IMR-90 (cell line): ENCODE measurements at regions not wholly inside any gene's neighbourhood (a gene's known extent, or its start where the extent isn't known, plus 50 kb on each side); places are given as distances from the start of the nearest gene placed in this dataset.

Source experiments
- ATAC-seq: fragments of 200-7000 bp; cut with Tn5 transposase; 2 replicates; pipeline ENCODE4 v1.9.1; 2020; ENCODE audit warnings: low read depth, mild to moderate bottlenecking, moderate library complexity
- BruUV-seq: library from RNA; stranded (reverse); fragments of 400-500 nt; replicated peaks from 2 replicates; lab custom pipeline; 2021; lab: Mats Ljungman, UMichigan
- CTCF ChIA-PET: fragments of 300-600 bp; formaldehyde crosslinking; extraction: SDS; loops from one replicate; lab custom pipeline; 2021; ENCODE audit warnings: antibody characterized with exemption; lab: Yijun Ruan, JAX
- POLR2A ChIA-PET: fragments of 300-600 bp; sonication (Branson Sonifier 250); formaldehyde crosslinking; loops from one replicate; lab custom pipeline; 2022; ENCODE audit warnings: antibody characterized with exemption; ENCODE audit not compliant: unreplicated experiment; lab: Charles Lee
- DNase-seq: peaks from one replicate; pipeline ENCODE4 v3.0.0; 2013
- H2AFZ ChIP-seq: replicated peaks from 2 replicates; pipeline ENCODE3; 2013; ENCODE audit warnings: low read length, mild to moderate bottlenecking; ENCODE audit not compliant: poor library complexity
- H2AK5ac ChIP-seq: 2 replicates; pipeline ENCODE4 v1.6.1; 2013; ENCODE audit warnings: low read depth, low read length, inconsistent platforms
- H2AK9ac ChIP-seq: replicated peaks from 2 replicates; pipeline ENCODE3; 2013; ENCODE audit warnings: mild to moderate bottlenecking, low read depth, low read length, moderate library complexity; ENCODE audit not compliant: poor library complexity
- H2BK120ac ChIP-seq: 2 replicates; pipeline ENCODE4 v1.6.1; 2013; ENCODE audit warnings: low read depth, low read length, inconsistent platforms
- H2BK15ac ChIP-seq: 3 replicates; pipeline ENCODE4 v1.6.1; 2013; ENCODE audit warnings: low read depth, low read length, inconsistent platforms
- H2BK20ac ChIP-seq: 2 replicates; pipeline ENCODE4 v1.6.1; 2013; ENCODE audit warnings: low read depth, mild to moderate bottlenecking, inconsistent platforms, low read length, moderate library complexity
- H2BK5ac ChIP-seq: 2 replicates; pipeline ENCODE4 v1.6.1; 2013; ENCODE audit warnings: mild to moderate bottlenecking, low read depth, low read length, inconsistent platforms; ENCODE audit not compliant: poor library complexity, severe bottlenecking
- H3K14ac ChIP-seq: replicated peaks from 2 replicates; pipeline ENCODE4 v1.6.1; 2013; ENCODE audit warnings: low read depth, low read length, inconsistent platforms
- H3K18ac ChIP-seq: 2 replicates; pipeline ENCODE4 v1.6.1; 2013; ENCODE audit warnings: low read depth, low read length, control low read depth
- H3K23ac ChIP-seq: 2 replicates; pipeline ENCODE4 v1.6.1; 2013; ENCODE audit warnings: low read depth, low read length, inconsistent platforms
- H3K27ac ChIP-seq: 2 replicates; pipeline ENCODE4 v1.5.1; 2013; ENCODE audit warnings: mild to moderate bottlenecking, control low read depth, low read length; ENCODE audit not compliant: insufficient read depth
- H3K27me3 ChIP-seq: 2 replicates; pipeline ENCODE4 v1.6.1; 2013; ENCODE audit warnings: low read length; ENCODE audit not compliant: control insufficient read depth, insufficient read depth
- H3K36me3 ChIP-seq: 2 replicates; pipeline ENCODE4 v1.6.1; 2013; ENCODE audit warnings: low read length, mixed read lengths; ENCODE audit not compliant: control insufficient read depth, insufficient read depth
- H3K4ac ChIP-seq: 2 replicates; pipeline ENCODE4 v1.6.1; 2013; ENCODE audit warnings: low read depth, low read length, inconsistent platforms
- H3K4me1 ChIP-seq: 2 replicates; pipeline ENCODE4 v1.6.1; 2013; ENCODE audit warnings: low read length, mixed read lengths; ENCODE audit not compliant: control insufficient read depth, insufficient read depth
- H3K4me2 ChIP-seq: 2 replicates; pipeline ENCODE4 v1.6.1; 2013; ENCODE audit warnings: low read depth, mild to moderate bottlenecking, control low read depth, low read length, moderate library complexity
- H3K4me3 ChIP-seq: 2 replicates; pipeline ENCODE4 v1.5.1; 2013; ENCODE audit warnings: low read depth, mild to moderate bottlenecking, control low read depth, low read length, moderate library complexity; ENCODE audit not compliant: insufficient read depth
- H3K56ac ChIP-seq: 2 replicates; pipeline ENCODE4 v1.6.1; 2013; ENCODE audit warnings: low read length, inconsistent platforms; ENCODE audit not compliant: insufficient read depth; ENCODE audit errors: extremely low read depth
- H3K79me1 ChIP-seq, 2 experiments: 2 replicates each; pipeline ENCODE4 v1.6.1; 2013; ENCODE audit warnings: low read length in 2 of 2, inconsistent platforms in 1 of 2, low read depth in 1 of 2
- H3K9ac ChIP-seq: 2 replicates; pipeline ENCODE4 v1.6.1; 2013; ENCODE audit warnings: low read depth, low read length, control low read depth
- H3K9me1 ChIP-seq: 2 replicates; pipeline ENCODE4 v1.6.1; 2013; ENCODE audit warnings: low read length, inconsistent platforms; ENCODE audit not compliant: insufficient read depth
- H3K9me3 ChIP-seq: 2 replicates; pipeline ENCODE4 v1.6.1; 2013; ENCODE audit warnings: low read length; ENCODE audit not compliant: control insufficient read depth, insufficient read depth
- H4K20me1 ChIP-seq: 2 replicates; pipeline ENCODE4 v1.6.1; 2013; ENCODE audit warnings: low read length, inconsistent platforms; ENCODE audit not compliant: insufficient read depth
- H4K5ac ChIP-seq: 2 replicates; pipeline ENCODE4 v1.6.1; 2013; ENCODE audit warnings: mild to moderate bottlenecking, low read depth, low read length, control low read depth
- H4K8ac ChIP-seq, 2 experiments: 2 replicates each; pipeline ENCODE4 v1.6.1; 2013; ENCODE audit warnings: low read depth in 2 of 2, low read length in 2 of 2, control low read depth in 1 of 2, inconsistent platforms in 1 of 2
- H4K91ac ChIP-seq: 2 replicates; pipeline ENCODE4 v1.6.1; 2013; ENCODE audit warnings: low read depth, low read length, inconsistent platforms; ENCODE audit not compliant: insufficient read depth
- BHLHE40 ChIP-seq: fragments of 150-350 bp; IDR thresholded peaks from 2 replicates; pipeline ENCODE4 v1.6.1; 2016; ENCODE audit warnings: mild to moderate bottlenecking, low read depth, low read length
- CEBPB ChIP-seq: IDR thresholded peaks from 2 replicates; pipeline ENCODE4 v1.6.1; 2012; ENCODE audit warnings: low read depth, low read length, improper control_type of control experiment
- CHD1 ChIP-seq: IDR thresholded peaks from 2 replicates; pipeline ENCODE4 v1.6.1; 2012; ENCODE audit warnings: low read depth, low read length, improper control_type of control experiment
- FOS ChIP-seq: fragments of 150-350 bp; IDR thresholded peaks from 2 replicates; pipeline ENCODE4 v1.6.1; 2016; ENCODE audit warnings: low read depth, low read length
- MAZ ChIP-seq: IDR thresholded peaks from 2 replicates; pipeline ENCODE4 v1.6.1; 2012; ENCODE audit warnings: low read depth, mild to moderate bottlenecking, low read length, improper control_type of control experiment, moderate library complexity, borderline replicate concordance
- POLR2A ChIP-seq: IDR thresholded peaks from 2 replicates; pipeline ENCODE4 v1.6.1; 2012; ENCODE audit warnings: mild to moderate bottlenecking, low read depth, low read length
- RAD21 ChIP-seq: IDR thresholded peaks from 2 replicates; pipeline ENCODE4 v1.6.1; 2012; ENCODE audit warnings: low read length, improper control_type of control experiment
- RCOR1 ChIP-seq: IDR thresholded peaks from 2 replicates; pipeline ENCODE4 v1.6.1; 2012; ENCODE audit warnings: mild to moderate bottlenecking, low read length, improper control_type of control experiment; ENCODE audit not compliant: insufficient replicate concordance
- SMC3 ChIP-seq: fragments of 150-350 bp; IDR thresholded peaks from 2 replicates; pipeline ENCODE4 v1.6.1; 2016; ENCODE audit warnings: low read depth, mild to moderate bottlenecking, antibody characterized with exemption, low read length, moderate library complexity
- WGBS, 2 experiments: methylation state at CpG; one replicate each; pipeline versions ENCODE4 v1.1.5 to v1.1.7; 2013; ENCODE audit warnings: missing lambda C conversion rate in 2 of 2; ENCODE audit not compliant: insufficient read length in 1 of 2; ENCODE audit errors: extremely low coverage in 2 of 2; 5-methylcytosine and 5-hydroxymethylcytosine counted together
- dilution Hi-C: fragments of 300-500 bp; cut with HindIII; formaldehyde crosslinking; loops from one replicate; pipeline ENCODE4 v1.14.3; 2018; ENCODE audit warnings: low sequenced_read_pairs; ENCODE audit not compliant: unreplicated experiment
- in situ Hi-C: fragments of 300-500 bp; cut with MboI; formaldehyde crosslinking; loops from 3 replicates; pipeline ENCODE4 v1.14.3; 2019; ENCODE audit warnings: low sequenced_read_pairs, inconsistent platforms, mixed read lengths
- intact Hi-C: fragments of 100-400 bp; cut with micrococcal nuclease; formaldehyde crosslinking; loops from 2 replicates; pipeline ENCODE4 v1.10.0; 2022
- TF ChIP-seq, protein P1 (sequence below): conservative IDR thresholded peaks from 2 replicates; pipeline ENCODE4 v1.5.1; 2012; ENCODE audit warnings: mild to moderate bottlenecking, low read depth, low read length, improper control_type of control experiment
- TF ChIP-seq, protein P2 (sequence below): fragments of 150-350 bp; IDR thresholded peaks from 2 replicates; pipeline ENCODE4 v1.6.1; 2016; ENCODE audit warnings: low read depth, mild to moderate bottlenecking, low read length, moderate library complexity, borderline replicate concordance

DNA sequence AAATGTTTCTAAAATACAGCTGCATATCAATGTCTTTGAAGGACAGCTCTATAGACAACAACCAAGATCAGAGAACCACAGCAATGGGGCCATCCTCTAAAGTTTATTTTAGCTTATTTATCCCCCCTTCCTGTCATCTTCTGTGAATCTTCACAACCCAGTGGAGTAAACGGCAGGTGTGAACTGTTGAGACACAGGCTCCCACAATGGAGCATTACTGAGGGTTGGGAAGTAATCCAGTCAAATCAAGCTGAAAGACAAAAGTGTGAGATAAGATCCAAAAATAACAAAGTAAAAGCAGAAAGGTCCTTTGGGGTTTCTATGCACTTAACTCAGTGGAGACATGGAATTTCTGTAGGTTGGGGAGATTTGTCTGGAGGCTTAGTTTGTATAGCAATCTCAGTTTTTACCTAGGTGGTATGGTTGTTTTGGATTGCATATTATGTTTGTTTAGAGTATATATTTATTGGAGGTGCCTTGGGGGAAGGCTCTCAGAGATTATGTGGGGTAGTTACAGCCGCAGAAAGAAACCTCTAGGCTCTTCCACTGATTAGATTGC is 286.9 kb upstream of the ADGRL2 start:
- TF ChIP-seq RAD21 (no peak), SMC3 (no peak), CEBPB (no peak), FOS (no peak), BHLHE40 (no peak), CHD1 (no peak), MAZ (no peak), POLR2A (no peak), RCOR1 (no peak)
- TF ChIP-seq, protein P1, sequence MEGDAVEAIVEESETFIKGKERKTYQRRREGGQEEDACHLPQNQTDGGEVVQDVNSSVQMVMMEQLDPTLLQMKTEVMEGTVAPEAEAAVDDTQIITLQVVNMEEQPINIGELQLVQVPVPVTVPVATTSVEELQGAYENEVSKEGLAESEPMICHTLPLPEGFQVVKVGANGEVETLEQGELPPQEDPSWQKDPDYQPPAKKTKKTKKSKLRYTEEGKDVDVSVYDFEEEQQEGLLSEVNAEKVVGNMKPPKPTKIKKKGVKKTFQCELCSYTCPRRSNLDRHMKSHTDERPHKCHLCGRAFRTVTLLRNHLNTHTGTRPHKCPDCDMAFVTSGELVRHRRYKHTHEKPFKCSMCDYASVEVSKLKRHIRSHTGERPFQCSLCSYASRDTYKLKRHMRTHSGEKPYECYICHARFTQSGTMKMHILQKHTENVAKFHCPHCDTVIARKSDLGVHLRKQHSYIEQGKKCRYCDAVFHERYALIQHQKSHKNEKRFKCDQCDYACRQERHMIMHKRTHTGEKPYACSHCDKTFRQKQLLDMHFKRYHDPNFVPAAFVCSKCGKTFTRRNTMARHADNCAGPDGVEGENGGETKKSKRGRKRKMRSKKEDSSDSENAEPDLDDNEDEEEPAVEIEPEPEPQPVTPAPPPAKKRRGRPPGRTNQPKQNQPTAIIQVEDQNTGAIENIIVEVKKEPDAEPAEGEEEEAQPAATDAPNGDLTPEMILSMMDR, result no peak
- TF ChIP-seq, protein P2, sequence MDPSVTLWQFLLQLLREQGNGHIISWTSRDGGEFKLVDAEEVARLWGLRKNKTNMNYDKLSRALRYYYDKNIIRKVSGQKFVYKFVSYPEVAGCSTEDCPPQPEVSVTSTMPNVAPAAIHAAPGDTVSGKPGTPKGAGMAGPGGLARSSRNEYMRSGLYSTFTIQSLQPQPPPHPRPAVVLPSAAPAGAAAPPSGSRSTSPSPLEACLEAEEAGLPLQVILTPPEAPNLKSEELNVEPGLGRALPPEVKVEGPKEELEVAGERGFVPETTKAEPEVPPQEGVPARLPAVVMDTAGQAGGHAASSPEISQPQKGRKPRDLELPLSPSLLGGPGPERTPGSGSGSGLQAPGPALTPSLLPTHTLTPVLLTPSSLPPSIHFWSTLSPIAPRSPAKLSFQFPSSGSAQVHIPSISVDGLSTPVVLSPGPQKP, result no peak
- Histone ChIP-seq H2BK120ac (no peak overlapping the region), H4K20me1 (no peaks in the 10 kb centered on the region), H2AK9ac (no peak overlapping the region), H3K9ac (no peak overlapping the region), H2BK5ac (no peak overlapping the region), H3K9me1 (no peaks in the 10 kb centered on the region), H3K79me1 (no peaks in the 10 kb centered on the region), H4K91ac (no peak overlapping the region), H2BK15ac (no peak overlapping the region), H3K18ac (no peak overlapping the region), H4K8ac (no peak overlapping the region), H3K27ac (no peak overlapping the region), H3K23ac (no peak overlapping the region), H2BK20ac (no peak overlapping the region), H3K27me3 (no peaks in the 10 kb centered on the region), H3K9me3 (no peaks in the 10 kb centered on the region), H2AFZ (no peak overlapping the region), H3K4me2 (no peak overlapping the region), H3K4ac (no peak overlapping the region), H2AK5ac (no peak overlapping the region), H4K5ac (no peak overlapping the region), H3K36me3 (no peaks in the 10 kb centered on the region), H3K56ac (no peak overlapping the region), H3K4me1 (no peaks in the 10 kb centered on the region), H3K14ac (no peak overlapping the region), H3K4me3 (no peak overlapping the region)
- no TSS peak for BruUV-seq
- WGBS, 2 experiments, result 100% methylated on average over 1 of the region's 2 CpGs; no CpG with 5 or more reads in 1 of the 2 experiments
- intact Hi-C loops (no loop called here), in situ Hi-C loops (no loop called here), dilution Hi-C loops (no loop called here)
- ChIA-PET POLR2A (no interaction called here), CTCF (no interaction called here)
- ATAC-seq (no peak), DNase-seq (no peak)
